ENCODE measurements at regions not wholly inside any gene's neighbourhood (a gene's known extent, or its start where the extent isn't known, plus 50 kb on each side); places are given as distances from the start of the nearest gene placed in this dataset.

DNA sequence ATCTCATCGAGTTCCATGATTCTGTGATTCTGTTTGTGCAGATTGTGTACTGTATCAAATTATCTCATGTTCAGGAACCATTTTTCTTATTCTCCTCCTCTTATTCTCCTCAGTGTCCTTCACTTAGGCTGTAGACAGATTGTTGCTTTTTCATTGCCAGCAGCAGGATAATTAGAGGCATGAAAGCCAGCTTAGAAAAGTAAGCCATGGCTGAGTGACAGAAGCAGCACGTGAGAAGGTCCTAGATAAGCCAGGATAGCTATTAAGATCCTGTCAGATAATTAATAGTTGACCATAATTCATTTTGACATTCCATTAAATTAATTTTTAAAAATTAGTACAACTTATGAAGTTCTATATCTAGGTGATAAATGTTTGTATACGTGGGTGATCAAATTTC lies 60.8 kb upstream of the PRKACB start:
- Histone ChIP-seq H3K36me3 (no peaks in the 10 kb centered on the region), H3K27ac (no peak overlapping the region), H3K4me3 (no peak overlapping the region), H3K4me1 (peaks cover 0 to 15% (median 9%) of the 10 kb centered on the region in 4 donors), H3K9me3 (no peaks in the 10 kb centered on the region), H3K27me3 (no peaks in the 10 kb centered on the region)
- 73 to 86% methylated on average over 3 of the region's 3 CpGs for WGBS, 2 donors
- TF ChIP-seq, protein P1, sequence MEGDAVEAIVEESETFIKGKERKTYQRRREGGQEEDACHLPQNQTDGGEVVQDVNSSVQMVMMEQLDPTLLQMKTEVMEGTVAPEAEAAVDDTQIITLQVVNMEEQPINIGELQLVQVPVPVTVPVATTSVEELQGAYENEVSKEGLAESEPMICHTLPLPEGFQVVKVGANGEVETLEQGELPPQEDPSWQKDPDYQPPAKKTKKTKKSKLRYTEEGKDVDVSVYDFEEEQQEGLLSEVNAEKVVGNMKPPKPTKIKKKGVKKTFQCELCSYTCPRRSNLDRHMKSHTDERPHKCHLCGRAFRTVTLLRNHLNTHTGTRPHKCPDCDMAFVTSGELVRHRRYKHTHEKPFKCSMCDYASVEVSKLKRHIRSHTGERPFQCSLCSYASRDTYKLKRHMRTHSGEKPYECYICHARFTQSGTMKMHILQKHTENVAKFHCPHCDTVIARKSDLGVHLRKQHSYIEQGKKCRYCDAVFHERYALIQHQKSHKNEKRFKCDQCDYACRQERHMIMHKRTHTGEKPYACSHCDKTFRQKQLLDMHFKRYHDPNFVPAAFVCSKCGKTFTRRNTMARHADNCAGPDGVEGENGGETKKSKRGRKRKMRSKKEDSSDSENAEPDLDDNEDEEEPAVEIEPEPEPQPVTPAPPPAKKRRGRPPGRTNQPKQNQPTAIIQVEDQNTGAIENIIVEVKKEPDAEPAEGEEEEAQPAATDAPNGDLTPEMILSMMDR (IDR thresholded peaks at IDR 0.05), result no peak
- no peak for TF ChIP-seq POLR2AphosphoS5 (IDR thresholded peaks at IDR 0.05)
- no peak for TF ChIP-seq EP300 (IDR thresholded peaks at IDR 0.05)
- TF ChIP-seq POLR2A (IDR thresholded peaks at IDR 0.05), result no peak
- intact Hi-C loops (cut with DNase I), result no loop called here
- no peak for DNase-seq

DNA sequence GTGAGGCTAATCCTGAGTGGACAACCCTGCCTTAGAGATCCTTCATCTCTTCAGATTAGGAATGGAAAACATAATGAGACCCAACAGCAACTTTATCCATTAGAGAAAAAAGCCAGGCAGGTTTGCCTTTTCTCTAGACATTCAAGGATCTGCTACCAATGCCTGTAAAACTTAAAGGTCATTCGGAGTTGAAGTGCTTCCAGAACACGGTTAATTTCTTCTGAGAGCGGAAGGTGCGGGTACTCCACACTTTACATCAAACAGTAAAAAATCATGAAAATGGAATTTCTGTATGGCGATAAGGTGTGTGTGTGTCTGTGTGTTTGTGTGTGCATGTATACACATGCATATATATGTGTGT lies 65.2 kb upstream of the PRKACB start:
- H3K27ac ChIP-seq, result peak overlapping the region; percentile 91 to 94 (median 93)
- peaks cover 0 to 22% (median 17%) of the 10 kb centered on the region in 4 donors for H3K4me1 ChIP-seq
- peak overlapping the region; percentile 76 to 97 (median 95) for H3K4me3 ChIP-seq
- H3K9me3 ChIP-seq, result no peaks in the 10 kb centered on the region
- no peaks in the 10 kb centered on the region for H3K36me3 ChIP-seq
- no peak for DNase-seq
- intact Hi-C loops (cut with DNase I), result loop anchor here (5.0 to 10.0 kb wide), 3 partner anchors 223 to 526 kb away; partner anchors contain the start of gene SAMD13
- WGBS, 2 donors, result 50 to 66% methylated on average over 5 of the region's 5 CpGs
- H3K27me3 ChIP-seq, result no peaks in the 10 kb centered on the region
- no peak for TF ChIP-seq POLR2AphosphoS5 (IDR thresholded peaks at IDR 0.05)

DNA sequence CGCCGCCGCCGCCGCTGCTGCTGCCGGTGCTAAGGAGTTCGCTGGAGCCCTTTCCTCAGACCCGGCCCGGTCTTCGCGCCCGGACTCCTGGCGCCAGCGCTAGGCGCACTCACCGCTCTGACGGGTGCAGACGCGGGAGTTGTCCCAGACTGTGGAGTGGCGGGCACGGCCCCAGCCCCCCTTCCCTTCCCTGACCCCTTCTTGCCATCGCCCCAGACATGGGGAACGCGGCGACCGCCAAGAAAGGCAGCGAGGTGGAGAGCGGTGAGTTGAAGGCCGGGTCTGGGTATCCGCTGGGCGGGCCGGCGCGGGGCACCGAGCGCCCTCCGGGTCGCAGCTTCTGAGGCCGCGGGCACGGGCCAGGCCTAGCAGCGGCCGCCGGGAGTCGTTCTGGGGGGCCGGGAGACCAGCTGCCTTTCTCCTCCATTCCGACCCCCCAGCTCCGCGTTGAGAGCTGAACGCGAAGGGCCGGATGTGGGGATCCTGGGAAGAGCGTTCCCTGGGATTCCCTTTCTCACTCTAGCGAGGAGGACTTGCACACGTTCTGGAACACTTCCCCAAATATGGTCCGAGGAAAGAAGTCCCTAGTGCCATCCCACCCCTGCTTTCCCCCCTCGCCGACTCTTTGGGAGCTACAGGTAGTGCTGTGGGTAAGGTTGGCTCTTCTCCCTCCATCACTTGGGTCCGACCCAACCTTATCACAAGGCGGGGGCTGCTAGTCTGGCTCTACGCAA lies 65.8 kb upstream of the PRKACB start:
- Histone ChIP-seq H3K36me3 (no peaks in the 10 kb centered on the region), H3K4me1 (peaks cover 0 to 22% (median 17%) of the 10 kb centered on the region in 4 donors), H3K27ac (peak overlapping the region; percentile 91 to 94 (median 93)), H3K9me3 (no peaks in the 10 kb centered on the region), H3K27me3 (no peaks in the 10 kb centered on the region), H3K4me3 (peak overlapping the region; percentile 76 to 97 (median 95))
- intact Hi-C loops (cut with DNase I), result loop anchor here (5.0 to 10.0 kb wide), 3 partner anchors 224 to 527 kb away; partner anchors contain the start of gene SAMD13
- TF ChIP-seq, protein P1 (IDR thresholded peaks at IDR 0.05), result no peak
- TF ChIP-seq POLR2AphosphoS5 (IDR thresholded peaks at IDR 0.05) (no peak), POLR2A (IDR thresholded peaks at IDR 0.05) (no peak), EP300 (IDR thresholded peaks at IDR 0.05) (no peak)
- 1% methylated on average over 61 of the region's 61 CpGs for WGBS, 2 donors
- DNase-seq, result peak; percentile 77

DNA sequence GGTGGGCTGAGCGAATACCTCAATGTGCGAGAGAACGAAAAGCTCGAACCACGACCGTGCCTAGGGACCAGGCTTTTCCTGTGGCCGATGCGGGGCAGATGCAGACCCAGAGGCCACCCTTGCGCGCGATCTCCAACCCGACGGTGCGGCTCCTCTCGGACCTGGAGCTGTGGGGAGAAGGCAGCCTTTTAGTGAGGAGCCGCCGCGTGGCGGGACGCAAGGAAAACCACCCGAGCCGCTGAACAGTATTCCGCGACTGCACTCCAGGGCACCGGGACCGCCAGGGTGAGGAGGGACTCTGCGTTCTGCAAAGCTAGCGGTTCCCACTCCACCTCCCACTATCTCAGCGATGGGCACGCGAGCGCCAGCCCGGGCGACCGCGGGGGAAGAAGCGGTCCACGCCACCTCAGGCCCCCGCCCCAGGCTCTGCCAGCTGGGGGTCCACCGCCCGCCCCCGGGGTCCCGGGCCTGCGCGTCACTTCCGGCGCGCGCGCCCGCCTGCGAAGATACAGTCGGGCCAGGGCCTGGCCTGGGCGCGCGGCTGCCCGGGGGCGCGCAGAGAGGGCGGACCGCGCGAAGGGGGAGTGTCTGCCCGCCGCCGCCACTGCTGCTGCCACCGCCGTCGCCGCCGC lies 66.5 kb upstream of the PRKACB start:
- 0 to 1% methylated on average over 71 of the region's 71 CpGs for WGBS, 2 donors
- no peaks in the 10 kb centered on the region for H3K36me3 ChIP-seq
- peak overlapping the region; percentile 76 to 97 (median 95) for H3K4me3 ChIP-seq
- intact Hi-C loops (cut with DNase I), result loop anchor here (2.0 to 10.0 kb wide), 4 partner anchors 79 to 527 kb away; partner anchors contain the start of genes SAMD13 and TTLL7
- no peaks in the 10 kb centered on the region for H3K9me3 ChIP-seq
- no peaks in the 10 kb centered on the region for H3K27me3 ChIP-seq
- TF ChIP-seq POLR2A (IDR thresholded peaks at IDR 0.05), result peak; percentile 9 to 32
- peak in 2 of 4 donors; percentile 76 to 81 for TF ChIP-seq POLR2AphosphoS5 (IDR thresholded peaks at IDR 0.05)
- no peak for TF ChIP-seq EP300 (IDR thresholded peaks at IDR 0.05)
- peak; percentile 78 for DNase-seq
- H3K4me1 ChIP-seq, result peaks cover 0 to 22% (median 17%) of the 10 kb centered on the region in 4 donors
- H3K27ac ChIP-seq, result peak overlapping the region; percentile 91 to 94 (median 93)

DNA sequence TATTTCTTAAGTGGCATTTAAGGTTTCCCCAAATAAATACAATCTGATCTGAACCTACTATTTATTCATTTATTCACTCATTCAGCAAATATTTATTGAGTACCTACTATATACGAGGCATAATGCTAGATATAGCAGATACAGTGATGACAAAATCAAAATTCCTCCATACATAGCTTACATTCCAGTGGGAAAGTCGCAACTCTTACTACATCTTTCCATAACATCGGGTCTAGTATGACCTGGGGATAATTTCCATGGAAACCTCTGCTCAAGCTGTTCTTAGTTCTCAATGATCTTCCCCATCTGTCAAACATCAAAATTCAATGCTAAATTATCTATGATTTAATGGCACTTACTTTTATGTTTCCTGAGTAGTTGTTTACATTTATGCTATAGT lies 70.8 kb upstream of the PRKACB start:
- Histone ChIP-seq H3K4me3 (no peak overlapping the region), H3K9me3 (no peaks in the 10 kb centered on the region), H3K36me3 (no peaks in the 10 kb centered on the region), H3K27me3 (no peaks in the 10 kb centered on the region), H3K27ac (no peak overlapping the region), H3K4me1 (peaks cover 0 to 9% (median 7%) of the 10 kb centered on the region in 4 donors)
- no peak for DNase-seq
- intact Hi-C loops (cut with DNase I), result loop anchor here (10.0 kb wide), 2 partner anchors 362 to 532 kb away; no protein-coding TSS in a partner anchor
- WGBS, 2 donors, result 79 to 82% methylated on average over 3 of the region's 3 CpGs
- no peak for TF ChIP-seq POLR2A (IDR thresholded peaks at IDR 0.05)
- no peak for TF ChIP-seq EP300 (IDR thresholded peaks at IDR 0.05)
- TF ChIP-seq, protein P1 (IDR thresholded peaks at IDR 0.05), result no peak
- no peak for TF ChIP-seq POLR2AphosphoS5 (IDR thresholded peaks at IDR 0.05)
